ENCODE measurements at regions not wholly inside any gene's neighbourhood (a gene's known extent, or its start where the extent isn't known, plus 50 kb on each side); places are given as distances from the start of the nearest gene placed in this dataset.
"Not testable (repeated sequence)": the region's sequence is repeated elsewhere in the genome, so short reads cannot be mapped to it uniquely, and the experiment has no call there.

GRCh38 chr17:31750578-31750977, 108.5 kb downstream of the COPRS start:
- no peak for FAIRE-seq
- no peak for DNase-seq (ENCODE audit: low spot score)

- DNase-seq (ENCODE audit: low spot score): no peak
- FAIRE-seq: no peak
Observed at GRCh38 chr17:31748881-31749280, 110.2 kb downstream of the COPRS start.

- no peak for DNase-seq (ENCODE audit: low spot score)
- peak; percentile 58 for FAIRE-seq
Observed at GRCh38 chr17:31746884-31747495, 112.1 kb downstream of the COPRS start.

GRCh38 chr17:31745964-31746600, 113.0 kb downstream of the COPRS start:
- FAIRE-seq (no peak), DNase-seq (ENCODE audit: low spot score) (no peak)

GRCh38 chr17:31744511-31744951, 114.5 kb downstream of the COPRS start:
- FAIRE-seq: no peak
- no peak for DNase-seq (ENCODE audit: low spot score)

- DNase-seq (ENCODE audit: low spot score) (no peak), FAIRE-seq (no peak)
Observed at GRCh38 chr17:31743797-31744196, 115.2 kb downstream of the COPRS start.

GRCh38 chr17:31741371-31741770, 117.7 kb downstream of the COPRS start:
- FAIRE-seq: no peak

GRCh38 chr17:31740611-31741082, 118.4 kb downstream of the COPRS start:
- DNase-seq (ENCODE audit: low spot score) (peak; percentile 58), FAIRE-seq (peak; percentile 30)

More at GRCh38 chr17:31741371-31741770, 117.7 kb downstream of the COPRS start:
- DNase-seq (ENCODE audit: low spot score): no peak

GRCh38 chr17:31738996-31739699, 119.9 kb downstream of the COPRS start:
- FAIRE-seq (no peak), DNase-seq (ENCODE audit: low spot score) (no peak)

- no peak for FAIRE-seq
- no peak for DNase-seq (ENCODE audit: low spot score)
Observed at GRCh38 chr17:31738488-31738887, 120.6 kb downstream of the COPRS start.

GRCh38 chr17:31738067-31738466, 121.0 kb downstream of the COPRS start:
- FAIRE-seq: peak; percentile 77
- no peak for DNase-seq (ENCODE audit: low spot score)

GRCh38 chr17:31736855-31737625, 122.0 kb downstream of the COPRS start:
- FAIRE-seq (no peak), DNase-seq (ENCODE audit: low spot score) (no peak)

GRCh38 chr17:31733326-31733725, 125.7 kb downstream of the COPRS start:
- DNase-seq (ENCODE audit: low spot score) (no peak), FAIRE-seq (no peak)

GRCh38 chr17:31731585-31732154, 127.4 kb downstream of the COPRS start:
- not testable (repeated sequence) for DNase-seq (ENCODE audit: low spot score); FAIRE-seq

GRCh38 chr17:31731118-31731517, 127.9 kb downstream of the COPRS start:
- DNase-seq (ENCODE audit: low spot score): no peak
- FAIRE-seq: no peak

- DNase-seq (ENCODE audit: low spot score): peak; percentile 71
- FAIRE-seq: no peak
Observed at GRCh38 chr17:31726980-31727427, 132.0 kb downstream of the COPRS start.

- DNase-seq (ENCODE audit: low spot score): no peak
- no peak for FAIRE-seq
Observed at GRCh38 chr17:31724619-31725018, 134.4 kb downstream of the COPRS start.

- peak; percentile 75 for DNase-seq (ENCODE audit: low spot score)
- no peak for FAIRE-seq
Observed at GRCh38 chr17:31724026-31724425, 135.0 kb downstream of the COPRS start.

- peak; percentile 86 for DNase-seq (ENCODE audit: low spot score)
- FAIRE-seq: peak; percentile 73
Observed at GRCh38 chr17:31722251-31723056, 136.6 kb downstream of the COPRS start.

- FAIRE-seq (no peak), DNase-seq (ENCODE audit: low spot score) (no peak)
Observed at GRCh38 chr17:31721291-31722025, 137.6 kb downstream of the COPRS start.

Measured in urothelium cell line (cell line).